HG03045 (cell line): ENCODE measurements at regions not wholly inside any gene's neighbourhood (a gene's known extent, or its start where the extent isn't known, plus 50 kb on each side); places are given as distances from the start of the nearest gene placed in this dataset.

Source experiments
- ATAC-seq: cut with Tn5 transposase; IDR thresholded peaks from one replicate; pipeline ENCODE4 v1.9.1; 2021; ENCODE audit warnings: mild to moderate bottlenecking, moderate library complexity; ENCODE audit not compliant: unreplicated experiment

- no peak for ATAC-seq
Measured at GRCh38 chr12:124687917-124688316, 120.5 kb upstream of the NCOR2 start.

GRCh38 chr12:124687174-124687902 lies 119.9 kb upstream of the NCOR2 start:
- no peak for ATAC-seq

GRCh38 chr12:124686370-124687173 lies 119.2 kb upstream of the NCOR2 start:
- ATAC-seq = no peak

- no peak for ATAC-seq
Measured at GRCh38 chr12:124685689-124686369, 118.4 kb upstream of the NCOR2 start.

GRCh38 chr12:124684971-124685688 lies 117.7 kb upstream of the NCOR2 start:
- no peak for ATAC-seq

GRCh38 chr12:124684496-124684895 lies 117.1 kb upstream of the NCOR2 start:
- no peak for ATAC-seq

- ATAC-seq = no peak
Measured at GRCh38 chr12:124683152-124684124, 116.0 kb upstream of the NCOR2 start.

- no peak for ATAC-seq
Measured at GRCh38 chr12:124682425-124683151, 115.2 kb upstream of the NCOR2 start.

GRCh38 chr12:124681779-124682391 lies 114.5 kb upstream of the NCOR2 start:
- no peak for ATAC-seq

- peak; percentile 51 for ATAC-seq
Measured at GRCh38 chr12:124680863-124681778, 113.7 kb upstream of the NCOR2 start.

GRCh38 chr12:124679533-124680371 lies 112.3 kb upstream of the NCOR2 start:
- ATAC-seq = no peak

- ATAC-seq = no peak
Measured at GRCh38 chr12:124679047-124679446, 111.6 kb upstream of the NCOR2 start.

- no peak for ATAC-seq
Measured at GRCh38 chr12:124678421-124678893, 111.0 kb upstream of the NCOR2 start.

GRCh38 chr12:124677552-124678356 lies 110.3 kb upstream of the NCOR2 start:
- no peak for ATAC-seq

- no peak for ATAC-seq
Measured at GRCh38 chr12:124676714-124677462, 109.5 kb upstream of the NCOR2 start.
